ENCODE measurements at regions not wholly inside any gene's neighbourhood (a gene's known extent, or its start where the extent isn't known, plus 50 kb on each side); places are given as distances from the start of the nearest gene placed in this dataset.

DNA sequence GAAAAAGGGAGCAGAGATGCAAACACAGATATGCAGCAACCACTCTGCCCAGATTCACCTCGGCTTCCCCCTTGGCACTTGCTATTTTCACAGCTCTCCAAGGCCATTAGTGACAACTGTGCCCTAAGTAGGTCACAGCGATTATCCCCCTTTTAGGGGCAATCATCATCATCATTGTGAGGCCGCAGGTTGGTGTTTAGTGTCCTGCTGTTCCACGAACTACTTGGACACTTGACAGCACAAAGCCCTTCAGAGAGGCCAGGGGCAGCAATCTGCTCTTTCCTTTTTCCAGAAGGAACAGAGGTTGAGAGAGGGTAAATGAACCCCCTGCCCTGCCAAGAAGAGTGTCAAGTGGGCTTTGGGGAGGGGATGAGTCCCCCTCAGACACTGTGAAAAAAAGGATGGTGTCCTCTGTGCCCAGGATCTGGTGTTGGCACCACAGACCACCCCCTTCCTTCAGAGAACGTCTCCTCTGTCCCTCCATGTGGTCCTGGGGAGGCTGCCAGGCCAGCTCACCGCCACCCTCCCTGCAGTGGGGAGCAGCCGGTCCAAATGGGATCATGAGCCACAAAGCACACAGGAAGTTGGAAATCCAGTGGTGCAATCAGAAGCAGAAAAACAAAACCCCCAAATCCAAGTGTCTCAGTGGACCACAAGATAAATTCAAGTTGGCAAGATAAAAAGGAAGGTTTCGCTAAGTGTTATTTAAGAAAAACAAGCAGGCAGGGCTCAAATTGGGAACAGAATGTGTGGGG is 78.4 kb upstream of the MED9 start:
- Histone ChIP-seq H3K79me2 (ENCODE audit: insufficient read depth, low read length) (no peaks in the 10 kb centered on the region), H3K27ac (ENCODE audit: low read depth in 1 of 2, low read length in 2 of 2) (no peak overlapping the region), H3K9me3 (replicated peaks in 1 of 2; ENCODE audit: control insufficient read depth in 1 of 2, insufficient read depth in 1 of 2, low read length in 2 of 2) (peaks cover 0 to 6% of the 10 kb centered on the region in 2 donors), H3K36me3 (replicated peaks in 1 of 2; ENCODE audit: control insufficient read depth in 1 of 2, insufficient read depth in 2 of 2, low read length in 2 of 2) (no peaks in the 10 kb centered on the region), H3K9ac (ENCODE audit: insufficient read depth, low read length, poor library complexity, severe bottlenecking) (peak overlapping the region; percentile 8), H3K4me2 (replicated peaks; ENCODE audit: extremely low read depth, low read length, poor library complexity, severe bottlenecking) (no peak overlapping the region), H2AFZ (ENCODE audit: insufficient read depth, low read depth, low read length, poor library complexity, severe bottlenecking) (peak overlapping the region; percentile 29), H4K20me1 (ENCODE audit: insufficient read depth, low read length) (no peaks in the 10 kb centered on the region), H3K27me3 (ENCODE audit: control insufficient read depth in 2 of 2, insufficient read depth in 2 of 2, low read length in 2 of 2) (no peaks in the 10 kb centered on the region), H3K4me1 (ENCODE audit: control insufficient read depth in 1 of 2, insufficient read depth in 2 of 2, low read length in 2 of 2) (peaks cover under 1 to 2% of the 10 kb centered on the region in 2 donors), H3K4me3 (replicated peaks in 1 of 3; ENCODE audit: low read depth in 2 of 3, low read length in 3 of 3) (no peak overlapping the region)
- H3K4me3 Mint-ChIP-seq: no peak overlapping the region
- intact Hi-C loops (cut with micrococcal nuclease): no loop called here
- H3K9me3 Mint-ChIP-seq: peaks cover 0 to 9% (median 2%) of the 10 kb centered on the region in 7 donors
- 55% methylated on average over 7 of the region's 8 CpGs for WGBS (ENCODE audit: insufficient coverage)
- H3K27ac Mint-ChIP-seq: no peak overlapping the region
- peaks cover 17% of the 10 kb centered on the region for H3K4me1 Mint-ChIP-seq
- no peaks in the 10 kb centered on the region for H3K36me3 Mint-ChIP-seq
- DNase-seq: no peak
- H3K27me3 Mint-ChIP-seq (ENCODE audit: low read depth in 3 of 3): peaks cover 4 to 13% (median 8%) of the 10 kb centered on the region in 3 donors
- TF ChIP-seq, protein P1, sequence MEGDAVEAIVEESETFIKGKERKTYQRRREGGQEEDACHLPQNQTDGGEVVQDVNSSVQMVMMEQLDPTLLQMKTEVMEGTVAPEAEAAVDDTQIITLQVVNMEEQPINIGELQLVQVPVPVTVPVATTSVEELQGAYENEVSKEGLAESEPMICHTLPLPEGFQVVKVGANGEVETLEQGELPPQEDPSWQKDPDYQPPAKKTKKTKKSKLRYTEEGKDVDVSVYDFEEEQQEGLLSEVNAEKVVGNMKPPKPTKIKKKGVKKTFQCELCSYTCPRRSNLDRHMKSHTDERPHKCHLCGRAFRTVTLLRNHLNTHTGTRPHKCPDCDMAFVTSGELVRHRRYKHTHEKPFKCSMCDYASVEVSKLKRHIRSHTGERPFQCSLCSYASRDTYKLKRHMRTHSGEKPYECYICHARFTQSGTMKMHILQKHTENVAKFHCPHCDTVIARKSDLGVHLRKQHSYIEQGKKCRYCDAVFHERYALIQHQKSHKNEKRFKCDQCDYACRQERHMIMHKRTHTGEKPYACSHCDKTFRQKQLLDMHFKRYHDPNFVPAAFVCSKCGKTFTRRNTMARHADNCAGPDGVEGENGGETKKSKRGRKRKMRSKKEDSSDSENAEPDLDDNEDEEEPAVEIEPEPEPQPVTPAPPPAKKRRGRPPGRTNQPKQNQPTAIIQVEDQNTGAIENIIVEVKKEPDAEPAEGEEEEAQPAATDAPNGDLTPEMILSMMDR (IDR thresholded peaks at IDR 0.05): no peak

DNA sequence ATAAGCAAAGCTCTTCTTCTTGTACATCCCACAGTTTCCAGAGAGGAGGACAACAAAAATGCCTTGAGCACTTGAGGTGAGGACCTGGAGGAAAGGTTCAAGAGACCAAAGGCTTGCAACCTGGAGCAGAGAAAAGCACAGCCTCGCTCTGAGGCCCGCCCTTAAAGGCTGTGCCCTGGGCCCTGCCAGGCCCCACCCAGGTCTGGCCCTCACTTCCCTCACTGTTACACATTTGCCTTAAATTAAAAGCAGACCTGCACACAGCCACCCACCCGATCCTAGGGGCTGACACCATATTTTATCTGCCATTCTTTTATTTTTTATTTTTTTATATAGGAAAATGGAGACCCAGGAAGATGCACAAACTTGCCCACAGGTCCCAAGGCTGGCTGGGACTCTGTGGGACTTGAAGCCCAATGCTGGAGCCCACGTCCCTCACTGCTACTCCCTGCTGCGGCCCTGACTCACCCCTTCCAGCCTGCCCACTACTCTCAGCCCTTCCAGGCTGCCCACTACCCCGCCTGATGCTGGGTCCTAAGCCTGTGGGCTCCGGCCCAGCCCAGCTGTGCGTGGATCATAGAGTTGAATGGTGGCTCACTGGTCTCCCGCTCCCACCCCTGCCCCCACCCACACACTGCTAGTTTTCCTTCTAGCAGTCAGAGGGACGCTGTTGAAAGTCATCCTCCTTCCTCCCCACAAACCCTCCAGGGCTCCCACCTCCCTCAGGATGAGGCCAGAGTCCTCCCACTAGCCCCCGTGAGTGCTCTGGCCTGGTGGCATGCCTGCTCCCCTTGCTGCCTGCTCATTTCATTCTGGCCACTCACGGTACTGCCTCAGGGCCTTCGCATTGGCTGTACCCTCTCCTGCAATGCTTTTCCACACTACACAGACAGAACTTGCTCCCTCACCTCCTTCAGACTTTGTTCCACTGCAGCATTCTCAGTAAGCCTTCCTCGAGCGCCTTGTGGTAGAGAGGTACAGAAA is 77.6 kb upstream of the MED9 start:
- Histone ChIP-seq H3K79me2 (ENCODE audit: insufficient read depth, low read length) (no peaks in the 10 kb centered on the region), H2AFZ (ENCODE audit: insufficient read depth, low read depth, low read length, poor library complexity, severe bottlenecking) (peak overlapping the region; percentile 29), H3K36me3 (replicated peaks in 1 of 2; ENCODE audit: control insufficient read depth in 1 of 2, insufficient read depth in 2 of 2, low read length in 2 of 2) (no peaks in the 10 kb centered on the region), H3K9ac (ENCODE audit: insufficient read depth, low read length, poor library complexity, severe bottlenecking) (no peak overlapping the region), H3K9me3 (replicated peaks in 1 of 2; ENCODE audit: control insufficient read depth in 1 of 2, insufficient read depth in 1 of 2, low read length in 2 of 2) (peaks cover 0 to 6% of the 10 kb centered on the region in 2 donors), H3K27me3 (ENCODE audit: control insufficient read depth in 2 of 2, insufficient read depth in 2 of 2, low read length in 2 of 2) (peaks cover 0 to 3% of the 10 kb centered on the region in 2 donors), H3K27ac (ENCODE audit: low read depth in 1 of 2, low read length in 2 of 2) (no peak overlapping the region), H3K4me1 (ENCODE audit: control insufficient read depth in 1 of 2, insufficient read depth in 2 of 2, low read length in 2 of 2) (peaks cover 9 to 11% of the 10 kb centered on the region in 2 donors), H3K4me3 (replicated peaks in 1 of 3; ENCODE audit: low read depth in 2 of 3, low read length in 3 of 3) (no peak overlapping the region), H3K4me2 (replicated peaks; ENCODE audit: extremely low read depth, low read length, poor library complexity, severe bottlenecking) (no peak overlapping the region), H4K20me1 (ENCODE audit: insufficient read depth, low read length) (no peaks in the 10 kb centered on the region)
- 70% methylated on average over 10 of the region's 15 CpGs for WGBS (ENCODE audit: insufficient coverage)
- Mint-ChIP-seq H3K4me3 (no peak overlapping the region), H3K9me3 (peaks cover 0 to 9% (median 2%) of the 10 kb centered on the region in 7 donors), H3K27ac (no peak overlapping the region), H3K36me3 (no peaks in the 10 kb centered on the region), H3K4me1 (peaks cover 26% of the 10 kb centered on the region), H3K27me3 (ENCODE audit: low read depth in 3 of 3) (peaks cover 4 to 18% (median 11%) of the 10 kb centered on the region in 3 donors)
- TF ChIP-seq, protein P1 (IDR thresholded peaks at IDR 0.05): no peak
- intact Hi-C loops (cut with micrococcal nuclease): no loop called here
- DNase-seq: no peak

All from CD14-positive monocyte (primary cell).